ENCODE measurements at regions not wholly inside any gene's neighbourhood (a gene's known extent, or its start where the extent isn't known, plus 50 kb on each side); places are given as distances from the start of the nearest gene placed in this dataset.

DNA sequence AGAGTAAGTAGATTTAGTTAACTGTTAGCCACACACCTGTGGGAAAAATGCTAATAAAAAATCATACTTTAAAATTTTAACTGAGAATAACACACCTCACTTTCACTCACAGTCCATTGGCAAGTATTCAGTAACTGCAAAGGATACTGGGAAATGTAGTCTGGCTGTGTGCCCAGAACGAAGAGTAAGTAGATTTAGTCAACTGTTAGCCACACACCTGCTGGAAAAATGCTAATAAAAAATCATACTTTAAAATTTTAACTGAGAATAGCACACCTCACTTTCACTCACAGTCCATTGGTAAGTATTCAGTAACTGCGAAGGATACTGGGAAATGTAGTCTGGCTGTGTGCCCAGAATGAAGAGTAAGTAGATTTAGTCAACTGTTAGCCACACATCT lies 178.4 kb upstream of the NWD2 start:
- TF ChIP-seq, protein P1, sequence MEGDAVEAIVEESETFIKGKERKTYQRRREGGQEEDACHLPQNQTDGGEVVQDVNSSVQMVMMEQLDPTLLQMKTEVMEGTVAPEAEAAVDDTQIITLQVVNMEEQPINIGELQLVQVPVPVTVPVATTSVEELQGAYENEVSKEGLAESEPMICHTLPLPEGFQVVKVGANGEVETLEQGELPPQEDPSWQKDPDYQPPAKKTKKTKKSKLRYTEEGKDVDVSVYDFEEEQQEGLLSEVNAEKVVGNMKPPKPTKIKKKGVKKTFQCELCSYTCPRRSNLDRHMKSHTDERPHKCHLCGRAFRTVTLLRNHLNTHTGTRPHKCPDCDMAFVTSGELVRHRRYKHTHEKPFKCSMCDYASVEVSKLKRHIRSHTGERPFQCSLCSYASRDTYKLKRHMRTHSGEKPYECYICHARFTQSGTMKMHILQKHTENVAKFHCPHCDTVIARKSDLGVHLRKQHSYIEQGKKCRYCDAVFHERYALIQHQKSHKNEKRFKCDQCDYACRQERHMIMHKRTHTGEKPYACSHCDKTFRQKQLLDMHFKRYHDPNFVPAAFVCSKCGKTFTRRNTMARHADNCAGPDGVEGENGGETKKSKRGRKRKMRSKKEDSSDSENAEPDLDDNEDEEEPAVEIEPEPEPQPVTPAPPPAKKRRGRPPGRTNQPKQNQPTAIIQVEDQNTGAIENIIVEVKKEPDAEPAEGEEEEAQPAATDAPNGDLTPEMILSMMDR (IDR thresholded peaks at IDR 0.05; ENCODE audit: low read depth, low read length), result no peak
- TF ChIP-seq POLR2A (IDR thresholded peaks at IDR 0.05; ENCODE audit: extremely low read depth, insufficient read length), result no peak

All from NB4 (cell line).